NOMO-1 (cell line): ENCODE measurements at regions not wholly inside any gene's neighbourhood (a gene's known extent, or its start where the extent isn't known, plus 50 kb on each side); places are given as distances from the start of the nearest gene placed in this dataset.

Source experiments
- DNase-seq, 2 experiments: peaks; one replicate each; lab custom pipeline; 2025; ENCODE audit not compliant: unreplicated experiment in 2 of 2; lab: John Stamatoyannopoulos, UW

DNA sequence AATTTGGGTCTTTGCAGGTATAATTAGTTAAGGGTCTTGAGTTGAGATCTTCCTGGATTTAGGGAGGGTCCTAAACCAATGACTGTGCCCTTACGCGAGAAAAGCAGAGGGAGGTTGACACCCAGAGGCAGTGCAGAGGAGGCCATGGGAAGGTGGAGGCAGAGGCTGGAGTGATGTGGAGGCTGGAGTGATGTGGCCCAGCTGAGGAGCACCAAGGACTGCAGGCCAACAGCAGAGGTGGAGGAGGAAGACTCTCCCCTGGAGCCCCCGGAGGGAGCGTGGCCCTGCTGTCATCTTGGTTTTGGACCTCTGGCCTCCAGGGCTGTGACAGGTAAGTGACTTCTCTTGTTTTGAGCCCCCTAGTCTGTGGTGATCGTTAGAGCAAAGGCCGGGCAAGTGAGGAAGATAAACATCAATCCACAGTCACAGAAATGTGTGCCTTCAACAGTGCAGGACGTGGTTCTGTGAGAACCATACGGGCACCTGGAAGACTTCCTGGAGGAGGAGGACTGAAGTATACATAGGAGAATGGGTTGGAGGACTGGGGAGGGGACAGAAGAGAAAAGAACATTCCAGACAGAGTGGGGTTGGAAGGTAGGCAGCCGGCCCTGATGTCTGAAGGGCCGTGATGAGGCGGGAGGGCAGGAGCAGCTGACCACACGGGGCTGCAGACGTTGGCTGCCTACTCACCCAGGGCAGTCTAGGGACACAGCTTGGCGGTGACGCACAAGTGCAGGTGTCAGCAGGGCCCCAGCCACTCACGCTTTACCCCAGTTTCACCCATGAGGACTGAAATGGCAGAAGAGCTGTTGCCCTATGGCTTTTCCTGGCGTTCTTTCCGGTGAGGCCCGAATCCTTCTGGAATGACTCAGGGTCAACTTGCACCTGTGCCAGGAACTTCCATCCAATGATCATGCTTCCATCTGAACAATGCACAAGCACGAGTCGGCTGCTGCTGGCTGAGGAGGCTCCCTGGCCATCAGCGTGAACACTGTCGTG lies 270.2 kb downstream of the CTTN start:
- no peak for DNase-seq

GRCh38 chr11:70669281-70669680 lies 271.0 kb downstream of the CTTN start:
- no peak for DNase-seq

- no peak for DNase-seq
These were observed 271.7 kb downstream of the CTTN start for GRCh38 chr11:70669871-70670675.

- DNase-seq, result no peak
These were observed 272.3 kb downstream of the CTTN start for GRCh38 chr11:70670676-70671034.

DNA sequence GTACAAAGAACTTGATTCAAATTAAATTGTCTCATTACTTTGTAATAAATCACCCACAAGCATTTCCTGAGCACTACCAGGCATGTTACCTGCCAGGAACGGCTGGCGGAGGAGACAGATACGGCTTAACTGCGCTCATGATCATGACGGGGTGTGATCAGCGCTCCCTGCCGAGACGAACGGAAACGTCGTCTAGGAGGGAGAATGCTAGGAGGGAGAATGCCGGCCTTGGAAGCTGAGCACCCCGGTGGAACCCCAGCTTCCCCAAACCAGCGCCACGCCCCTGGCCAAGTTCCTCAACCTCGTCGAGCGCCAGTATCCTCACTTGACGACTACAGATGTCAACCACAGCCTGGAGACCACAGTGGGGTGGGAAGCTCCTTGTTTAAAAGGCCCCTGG lies 272.8 kb downstream of the CTTN start:
- DNase-seq, result no peak

DNA sequence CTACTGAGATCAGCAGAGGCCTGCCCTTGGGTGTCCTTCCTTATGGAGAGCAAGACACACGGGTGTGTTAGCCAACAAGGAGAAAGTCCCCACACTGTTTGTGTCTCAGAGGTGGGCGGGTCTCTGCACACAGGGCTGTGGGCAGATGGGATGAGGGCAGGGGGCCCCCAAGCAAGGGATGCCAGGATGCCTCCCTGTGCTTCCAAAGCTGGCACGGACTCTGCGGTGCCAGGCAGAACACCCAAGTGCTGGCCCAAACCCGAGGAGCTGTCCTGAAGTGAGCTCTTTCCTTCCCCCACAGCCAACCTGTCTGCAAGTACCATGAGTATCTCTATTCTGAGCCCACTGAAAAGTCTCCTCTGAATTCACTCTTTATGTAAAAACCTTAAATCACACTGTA lies 273.3 kb downstream of the CTTN start:
- no peak for DNase-seq

DNA sequence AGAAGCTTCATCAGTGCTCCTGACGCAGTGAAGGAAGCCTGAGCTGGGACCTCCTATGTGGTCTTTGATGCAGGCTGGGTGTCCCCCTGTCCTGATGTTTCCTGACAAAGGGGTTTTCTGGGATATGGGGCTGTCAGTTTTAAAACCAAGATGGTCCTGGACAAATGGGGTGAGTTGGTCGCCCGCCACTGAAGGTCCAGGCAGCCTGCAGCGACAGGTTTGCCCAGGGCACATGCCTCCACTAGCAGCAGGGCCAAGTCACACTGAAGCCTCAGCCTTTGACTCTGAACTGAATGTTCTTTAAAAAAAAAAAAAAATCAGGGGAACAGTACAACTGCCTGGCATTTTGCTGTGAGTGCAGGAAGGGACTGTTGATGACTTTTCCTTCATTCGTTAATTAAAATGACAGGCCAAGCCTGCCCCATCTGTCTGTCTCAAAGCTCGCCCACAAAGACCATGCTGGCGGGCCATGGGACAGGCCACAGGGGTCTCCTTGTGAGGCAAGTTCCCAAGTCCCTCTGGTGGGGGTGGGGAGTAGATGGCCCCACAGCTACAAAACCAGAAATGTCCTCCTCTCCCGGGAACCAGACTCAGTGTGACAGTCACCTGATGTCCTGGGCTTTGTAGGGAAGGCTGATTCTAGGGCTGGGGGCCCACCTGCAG lies 274.8 kb downstream of the CTTN start:
- no peak for DNase-seq

GRCh38 chr11:70674605-70675004 lies 276.3 kb downstream of the CTTN start:
- no peak for DNase-seq

- DNase-seq, result no peak
These were observed 277.5 kb downstream of the CTTN start for GRCh38 chr11:70675697-70676374.

DNA sequence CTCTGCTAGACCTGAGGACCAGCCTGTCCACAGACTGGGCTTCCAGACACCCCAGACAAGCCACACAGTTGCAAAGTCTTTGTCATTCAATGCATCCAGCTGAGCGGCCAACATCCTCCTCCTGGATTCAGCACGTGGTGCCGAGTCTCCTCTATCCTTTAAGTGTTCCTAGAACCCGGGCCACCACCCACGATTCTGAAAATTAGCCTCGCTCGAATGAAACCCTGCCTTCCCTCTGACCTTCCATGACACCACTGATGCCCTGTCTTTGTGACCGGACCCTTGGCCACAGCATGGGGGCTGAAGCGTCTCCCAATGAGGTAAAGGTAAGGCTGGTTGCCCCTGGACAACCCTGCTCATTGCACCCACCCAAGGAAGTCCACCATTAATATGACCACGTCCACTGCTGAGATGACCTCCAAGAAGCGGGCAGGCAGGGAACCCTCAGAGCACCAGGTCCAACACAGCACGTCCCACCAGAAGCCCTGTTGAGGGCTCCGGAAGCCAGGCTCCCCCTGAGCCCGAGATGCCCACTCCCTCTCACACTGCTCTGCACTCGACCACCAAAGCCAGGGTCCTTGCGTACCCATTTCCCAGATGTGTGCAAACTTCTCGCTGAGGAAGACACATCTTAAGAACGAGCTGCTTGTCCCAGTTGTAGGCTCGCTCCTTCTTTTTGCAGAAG lies 279.0 kb downstream of the CTTN start:
- DNase-seq, result no peak

- DNase-seq, result no peak
These were observed 280.9 kb downstream of the CTTN start for GRCh38 chr11:70678931-70679900.

DNA sequence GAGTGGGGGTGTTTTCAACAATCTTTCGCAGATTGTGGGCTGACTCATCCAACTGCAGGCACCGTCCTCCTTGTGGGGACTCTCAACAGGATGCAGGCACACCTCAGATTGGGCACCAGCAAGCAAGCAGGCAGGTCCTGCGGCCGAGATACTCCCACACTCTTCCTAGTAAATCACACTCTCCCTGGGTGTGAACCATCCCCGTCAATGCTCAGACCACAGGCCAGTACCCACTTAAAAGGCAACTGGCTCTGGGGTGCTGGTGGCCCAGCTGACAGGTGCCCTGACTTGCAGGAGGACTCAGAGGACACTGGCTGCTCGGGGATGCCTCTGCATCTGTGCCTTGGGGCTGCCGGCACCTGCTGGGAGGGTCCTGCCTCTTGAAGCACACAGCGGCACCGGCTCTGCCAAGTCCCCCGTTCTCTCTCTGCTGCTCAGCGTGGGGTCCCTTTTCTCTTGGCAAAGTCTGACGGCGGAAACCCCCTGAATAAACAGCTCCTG lies 282.5 kb downstream of the CTTN start:
- no peak for DNase-seq

GRCh38 chr11:70682056-70682455 lies 283.7 kb downstream of the CTTN start:
- DNase-seq, result no peak

DNA sequence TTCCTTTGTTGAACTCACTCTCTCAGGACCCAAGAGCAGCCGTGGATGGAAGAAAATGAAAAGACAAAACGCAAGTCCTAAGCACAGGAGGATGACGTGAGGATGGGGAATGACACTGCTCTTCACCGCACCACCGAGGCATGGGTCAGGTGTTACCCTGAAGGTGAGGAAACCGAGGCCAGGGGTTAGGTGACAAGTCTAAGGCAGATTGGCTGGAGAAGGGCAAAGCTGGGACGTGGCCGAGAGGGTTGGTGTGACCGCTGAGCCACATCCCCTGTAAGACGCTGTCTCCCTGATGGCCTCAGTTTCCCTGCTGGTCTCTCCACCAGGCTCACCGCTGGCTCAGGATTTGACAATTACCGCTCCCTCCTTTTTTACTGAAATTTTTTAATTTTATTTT lies 284.4 kb downstream of the CTTN start:
- no peak for DNase-seq

DNA sequence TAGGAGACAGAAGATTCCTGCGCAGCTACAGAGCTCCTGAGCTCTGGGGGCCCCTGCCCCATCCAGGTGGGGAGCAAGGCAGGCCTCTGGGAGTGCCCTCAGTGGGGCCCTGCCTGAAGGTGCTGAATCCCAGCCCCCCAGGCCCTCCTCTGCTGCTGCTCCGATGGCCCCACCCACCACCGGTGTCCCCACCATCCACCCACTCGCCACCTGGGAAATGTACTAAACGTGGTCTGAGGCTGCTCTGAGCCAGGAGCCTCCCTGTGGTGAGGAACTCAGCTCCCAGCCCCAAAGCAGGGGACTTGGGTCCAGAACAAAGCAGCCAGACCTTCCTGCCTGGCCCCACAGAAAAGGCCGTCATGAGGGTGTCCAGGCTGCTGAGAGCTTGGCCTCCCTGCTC lies 289.4 kb downstream of the CTTN start:
- DNase-seq, result no peak

- DNase-seq, result no peak
These were observed 289.8 kb downstream of the CTTN start for GRCh38 chr11:70688142-70688541.

DNA sequence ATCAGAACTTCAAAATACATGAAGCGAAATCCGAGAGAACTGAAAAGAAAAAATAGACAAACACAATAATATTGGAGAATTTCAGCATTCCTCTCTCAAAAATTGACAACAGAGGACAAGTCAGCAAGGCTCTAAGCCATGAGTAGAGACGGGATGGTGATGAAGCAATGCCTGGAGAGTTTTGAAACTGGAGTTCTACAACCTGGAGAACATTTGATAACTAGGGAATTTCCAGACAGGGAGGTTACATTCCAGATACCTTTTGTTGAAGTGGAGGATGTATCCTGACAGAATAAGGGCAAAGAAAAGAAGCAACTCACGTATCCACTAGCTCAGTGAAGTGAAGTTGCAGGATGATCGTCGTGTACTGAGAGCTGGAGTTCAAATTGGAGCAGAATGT lies 291.4 kb downstream of the CTTN start:
- DNase-seq, result no peak

GRCh38 chr11:70692131-70692530 lies 293.8 kb downstream of the CTTN start:
- no peak for DNase-seq

DNA sequence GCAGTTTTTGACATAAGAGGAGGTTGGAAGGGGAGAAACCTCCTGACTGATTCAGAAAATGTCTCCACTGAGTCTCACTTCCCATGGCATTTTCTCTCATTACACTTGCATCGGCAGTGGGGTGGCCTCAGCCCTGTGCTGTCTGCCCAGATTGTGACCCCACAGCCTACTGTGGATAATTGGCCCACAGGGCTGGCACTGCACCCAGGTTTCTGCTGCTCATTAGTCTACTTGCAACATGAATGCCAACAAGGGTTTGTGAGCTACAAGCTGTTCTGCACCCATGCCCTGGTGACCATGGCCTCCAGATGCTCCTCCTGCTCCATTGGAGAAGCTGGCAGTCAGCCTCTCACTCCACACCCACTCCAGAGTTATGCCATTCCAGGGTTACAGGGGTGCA lies 296.0 kb downstream of the CTTN start:
- DNase-seq, result no peak
